ENCODE measurements at regions not wholly inside any gene's neighbourhood (a gene's known extent, or its start where the extent isn't known, plus 50 kb on each side); places are given as distances from the start of the nearest gene placed in this dataset.
A peak's percentile ranks its signal among the peaks of the same experiment; 100 is the strongest.
"Not testable (repeated sequence)": the region's sequence is repeated elsewhere in the genome, so short reads cannot be mapped to it uniquely, and the experiment has no call there.

GRCh38 chr2:47690706-47691325 is 92.1 kb upstream of the MSH6 start:
- DNase-seq (ENCODE audit: insufficient read length, low spot score); FAIRE-seq: not testable (repeated sequence)

- FAIRE-seq (no peak), DNase-seq (ENCODE audit: insufficient read length, low spot score) (no peak)
Observed at GRCh38 chr2:47690132-47690531, 92.8 kb upstream of the MSH6 start.

- FAIRE-seq (peak; percentile 90), DNase-seq (ENCODE audit: insufficient read length, low spot score) (peak; percentile 26)
Observed at GRCh38 chr2:47689118-47689517, 93.8 kb upstream of the MSH6 start.

GRCh38 chr2:47688561-47688960 is 94.4 kb upstream of the MSH6 start:
- no peak for FAIRE-seq
- DNase-seq (ENCODE audit: insufficient read length, low spot score), result no peak

- FAIRE-seq, result no peak
- DNase-seq (ENCODE audit: insufficient read length, low spot score), result no peak
Observed at GRCh38 chr2:47687856-47688255, 95.1 kb upstream of the MSH6 start.

GRCh38 chr2:47686018-47686417 is 96.9 kb upstream of the MSH6 start:
- FAIRE-seq (no peak), DNase-seq (ENCODE audit: insufficient read length, low spot score) (no peak)

GRCh38 chr2:47682216-47682749 is 100.7 kb upstream of the MSH6 start:
- FAIRE-seq (no peak), DNase-seq (ENCODE audit: insufficient read length, low spot score) (no peak)

GRCh38 chr2:47676261-47676926 is 105.6 kb upstream of the KCNK12 start:
- FAIRE-seq (no peak), DNase-seq (ENCODE audit: insufficient read length, low spot score) (no peak)

GRCh38 chr2:47675196-47675825 is 104.5 kb upstream of the KCNK12 start:
- DNase-seq (ENCODE audit: insufficient read length, low spot score) (no peak), FAIRE-seq (peak; percentile 31)

GRCh38 chr2:47666332-47666731 is 95.5 kb upstream of the KCNK12 start:
- DNase-seq (ENCODE audit: insufficient read length, low spot score) (no peak), FAIRE-seq (no peak)

GRCh38 chr2:47664817-47665216 is 94.0 kb upstream of the KCNK12 start:
- no peak for DNase-seq (ENCODE audit: insufficient read length, low spot score)
- no peak for FAIRE-seq

GRCh38 chr2:47662552-47662951 is 91.8 kb upstream of the KCNK12 start:
- FAIRE-seq, result no peak

GRCh38 chr2:47661310-47661709 is 90.5 kb upstream of the KCNK12 start:
- no peak for FAIRE-seq
- no peak for DNase-seq (ENCODE audit: insufficient read length, low spot score)

More at GRCh38 chr2:47662552-47662951, 91.8 kb upstream of the KCNK12 start:
- no peak for DNase-seq (ENCODE audit: insufficient read length, low spot score)

GRCh38 chr2:47660168-47660567 is 89.4 kb upstream of the KCNK12 start:
- FAIRE-seq, result no peak
- no peak for DNase-seq (ENCODE audit: insufficient read length, low spot score)

- DNase-seq (ENCODE audit: insufficient read length, low spot score), result no peak
- peak; percentile 40 for FAIRE-seq
Observed at GRCh38 chr2:47658646-47659320, 88.0 kb upstream of the KCNK12 start.

GRCh38 chr2:47657886-47658489 is 87.2 kb upstream of the KCNK12 start:
- peak; percentile 72 for FAIRE-seq
- DNase-seq (ENCODE audit: insufficient read length, low spot score), result no peak

- FAIRE-seq, result no peak
Observed at GRCh38 chr2:47656715-47657600, 86.2 kb upstream of the KCNK12 start.

GRCh38 chr2:47655563-47655880 is 84.7 kb upstream of the KCNK12 start:
- no peak for DNase-seq (ENCODE audit: insufficient read length, low spot score)
- FAIRE-seq, result no peak

More at GRCh38 chr2:47656715-47657600, 86.2 kb upstream of the KCNK12 start:
- no peak for DNase-seq (ENCODE audit: insufficient read length, low spot score)

GRCh38 chr2:47654790-47655562 is 84.2 kb upstream of the KCNK12 start:
- peak; percentile 97 for FAIRE-seq
- DNase-seq (ENCODE audit: insufficient read length, low spot score), result peak; percentile 65
